HG02981 (cell line): ENCODE measurements at regions not wholly inside any gene's neighbourhood (a gene's known extent, or its start where the extent isn't known, plus 50 kb on each side); places are given as distances from the start of the nearest gene placed in this dataset.

Source experiments
- ATAC-seq: cut with Tn5 transposase; IDR thresholded peaks from one replicate; pipeline ENCODE4 v1.9.1; 2021; ENCODE audit warnings: mild to moderate bottlenecking, moderate library complexity; ENCODE audit not compliant: unreplicated experiment

- no peak for ATAC-seq
These were observed 262.6 kb downstream of the BUD13 start for GRCh38 chr11:116510166-116510565.

DNA sequence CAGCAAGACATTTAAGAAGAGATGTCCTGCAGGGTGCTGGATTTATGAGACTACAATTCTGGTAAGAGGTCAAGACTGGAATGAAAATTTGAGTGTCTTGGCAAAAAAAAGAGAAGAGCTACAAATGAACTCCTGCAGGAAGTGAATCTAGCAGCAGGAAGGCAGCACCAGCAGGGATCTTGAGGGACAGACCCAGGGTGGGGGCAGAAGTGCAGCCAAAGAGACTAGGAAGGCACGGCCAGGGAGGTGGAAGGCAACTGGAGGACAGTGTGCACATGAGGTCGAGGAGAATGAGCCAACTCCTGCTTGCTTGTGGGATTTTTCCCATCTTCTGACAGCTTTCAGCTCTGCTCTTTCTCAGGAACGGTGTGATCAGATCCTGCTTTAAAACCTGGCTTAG, 263.2 kb downstream of the BUD13 start:
- ATAC-seq = no peak

DNA sequence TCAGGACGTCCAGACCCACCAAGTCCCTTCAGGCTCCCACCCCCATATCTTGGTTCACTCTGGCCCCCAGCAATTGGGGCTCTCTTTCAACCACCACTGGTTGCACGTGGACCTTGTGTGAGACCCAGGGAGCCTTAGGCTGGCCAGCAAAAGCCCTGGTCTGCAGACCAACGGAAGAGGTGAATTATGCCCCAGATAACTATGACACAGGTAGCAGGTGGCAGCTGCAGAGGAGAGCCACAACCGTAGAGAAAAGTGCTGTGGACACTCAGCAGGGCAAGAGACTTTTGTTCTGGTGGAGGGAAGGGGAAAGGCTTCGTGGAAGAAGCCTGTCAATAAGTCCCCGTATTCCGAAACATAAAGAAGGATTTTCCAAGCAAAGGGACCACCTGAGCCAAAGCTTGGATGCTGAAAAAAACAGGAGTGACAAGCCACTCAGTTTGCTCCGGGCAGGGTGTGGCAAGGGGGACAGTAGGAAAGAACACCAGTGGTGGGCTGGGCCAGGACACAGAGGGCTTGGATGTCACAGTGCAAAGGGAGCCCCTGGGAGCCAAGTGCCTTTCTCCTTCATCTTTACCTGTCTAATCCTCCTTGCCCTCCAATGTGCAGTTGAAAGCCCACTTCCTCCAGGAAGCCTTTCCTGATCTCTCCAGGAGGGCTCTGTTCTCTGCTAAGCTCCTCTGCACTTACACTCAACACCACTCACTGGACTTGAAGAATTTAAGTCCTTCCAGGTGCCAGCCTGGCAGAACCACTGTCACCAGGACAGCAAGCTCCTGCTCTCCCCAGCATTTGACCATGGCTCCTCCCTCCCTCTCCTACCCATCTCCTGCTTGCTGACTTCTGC, 264.7 kb downstream of the BUD13 start:
- no peak for ATAC-seq

DNA sequence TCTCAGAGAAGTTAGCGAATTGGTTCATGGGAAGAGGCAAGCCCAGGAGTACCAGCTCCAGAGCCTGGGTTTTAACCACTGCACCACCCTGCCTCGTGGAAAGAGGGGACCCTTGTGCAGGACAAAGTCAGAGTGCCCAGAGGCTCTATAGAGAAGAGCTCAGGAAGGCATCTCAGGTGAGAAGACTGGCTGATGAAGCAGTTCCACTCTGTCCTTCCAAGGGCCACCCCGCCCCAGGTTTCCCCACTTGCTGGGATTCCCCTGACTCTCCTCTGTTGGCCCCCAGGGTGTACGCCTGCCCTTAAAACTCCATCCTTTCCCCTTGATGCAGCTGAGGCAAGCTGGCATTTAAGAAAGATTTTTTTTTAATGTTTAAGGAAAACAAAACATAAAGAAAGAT, 265.8 kb downstream of the BUD13 start:
- no peak for ATAC-seq

- ATAC-seq = no peak
These were observed 266.4 kb downstream of the BUD13 start for GRCh38 chr11:116506263-116506825.

DNA sequence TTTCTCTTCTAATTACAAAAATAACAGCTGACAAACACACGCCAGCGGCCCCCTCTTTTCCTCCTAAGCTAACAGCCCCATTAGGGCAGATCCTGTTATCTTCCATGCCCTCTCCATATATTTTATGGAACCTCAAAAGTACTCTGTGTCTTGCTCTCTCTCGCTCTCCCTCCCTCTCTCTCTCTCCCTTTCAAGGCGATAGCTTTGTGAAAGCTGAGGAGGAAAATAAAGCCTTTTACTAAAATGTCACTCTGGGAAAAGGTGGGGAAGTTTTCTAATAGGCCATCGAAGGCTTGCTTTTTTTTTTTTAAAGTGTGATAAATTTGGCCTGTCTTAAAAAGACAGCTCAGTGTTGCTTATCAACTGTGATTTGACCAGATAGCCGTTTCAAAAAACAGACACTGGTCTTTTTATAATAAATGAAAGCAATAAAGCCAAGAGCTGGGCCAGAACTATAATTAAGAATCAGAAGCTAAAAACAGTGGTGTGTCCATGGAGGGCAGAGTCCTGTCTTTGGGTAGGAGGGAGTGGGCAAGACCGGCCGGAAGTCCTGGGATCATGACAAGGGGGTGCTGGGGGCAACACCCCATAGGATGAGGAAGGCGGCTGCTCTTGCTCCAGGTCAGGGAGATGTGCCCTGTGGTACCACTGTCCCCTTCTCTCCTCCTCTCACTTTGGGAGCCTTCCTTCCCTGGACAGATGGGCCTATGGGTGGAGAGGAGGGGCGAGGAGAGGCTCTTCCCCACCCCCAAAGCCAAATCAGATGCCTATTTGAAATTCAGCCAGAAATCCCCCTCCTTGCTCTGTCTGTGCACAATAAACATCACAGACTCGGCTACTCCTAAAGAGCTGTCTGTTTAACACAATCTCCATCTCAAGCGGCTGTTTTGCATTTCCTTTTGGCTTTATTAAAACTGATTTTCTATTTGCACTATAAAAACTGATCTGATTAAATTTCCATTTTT, 267.2 kb downstream of the BUD13 start:
- no peak for ATAC-seq

DNA sequence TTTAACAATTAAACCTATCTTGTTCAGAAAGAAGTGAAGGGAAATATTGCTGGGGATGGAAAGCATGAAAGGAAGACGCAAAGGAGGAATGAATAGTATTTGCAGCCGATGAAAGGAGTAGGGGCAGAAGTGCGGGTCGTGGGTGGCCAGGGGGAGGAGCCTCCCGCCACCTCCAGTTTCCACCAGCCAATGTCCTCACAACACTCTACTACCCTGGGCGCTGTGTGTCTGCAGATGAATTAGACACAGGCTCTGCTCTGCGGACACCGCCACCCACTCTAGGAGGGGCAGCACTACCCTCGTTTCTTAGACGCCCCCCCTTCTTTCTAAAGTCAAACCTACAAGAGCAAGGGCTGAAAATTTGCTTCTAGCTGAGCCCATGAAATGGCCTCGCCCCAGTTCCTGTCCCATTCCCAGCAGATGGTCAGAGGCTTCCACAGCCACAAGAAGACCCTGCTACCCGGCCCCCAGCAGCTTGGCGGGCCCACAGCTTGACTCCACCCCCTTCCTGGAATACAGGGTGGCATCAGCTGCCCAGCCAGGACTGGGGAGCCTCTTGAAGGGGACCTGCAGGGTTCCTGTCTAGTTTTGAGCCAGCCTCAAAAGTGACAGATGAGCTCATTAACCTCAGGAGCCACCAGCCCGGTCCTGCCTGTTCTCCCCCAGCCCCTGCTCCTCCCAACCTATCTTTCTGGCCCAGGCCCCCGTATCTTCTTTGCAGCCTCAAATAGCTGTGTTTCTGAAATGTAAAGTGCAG, 268.1 kb downstream of the BUD13 start:
- ATAC-seq = no peak

DNA sequence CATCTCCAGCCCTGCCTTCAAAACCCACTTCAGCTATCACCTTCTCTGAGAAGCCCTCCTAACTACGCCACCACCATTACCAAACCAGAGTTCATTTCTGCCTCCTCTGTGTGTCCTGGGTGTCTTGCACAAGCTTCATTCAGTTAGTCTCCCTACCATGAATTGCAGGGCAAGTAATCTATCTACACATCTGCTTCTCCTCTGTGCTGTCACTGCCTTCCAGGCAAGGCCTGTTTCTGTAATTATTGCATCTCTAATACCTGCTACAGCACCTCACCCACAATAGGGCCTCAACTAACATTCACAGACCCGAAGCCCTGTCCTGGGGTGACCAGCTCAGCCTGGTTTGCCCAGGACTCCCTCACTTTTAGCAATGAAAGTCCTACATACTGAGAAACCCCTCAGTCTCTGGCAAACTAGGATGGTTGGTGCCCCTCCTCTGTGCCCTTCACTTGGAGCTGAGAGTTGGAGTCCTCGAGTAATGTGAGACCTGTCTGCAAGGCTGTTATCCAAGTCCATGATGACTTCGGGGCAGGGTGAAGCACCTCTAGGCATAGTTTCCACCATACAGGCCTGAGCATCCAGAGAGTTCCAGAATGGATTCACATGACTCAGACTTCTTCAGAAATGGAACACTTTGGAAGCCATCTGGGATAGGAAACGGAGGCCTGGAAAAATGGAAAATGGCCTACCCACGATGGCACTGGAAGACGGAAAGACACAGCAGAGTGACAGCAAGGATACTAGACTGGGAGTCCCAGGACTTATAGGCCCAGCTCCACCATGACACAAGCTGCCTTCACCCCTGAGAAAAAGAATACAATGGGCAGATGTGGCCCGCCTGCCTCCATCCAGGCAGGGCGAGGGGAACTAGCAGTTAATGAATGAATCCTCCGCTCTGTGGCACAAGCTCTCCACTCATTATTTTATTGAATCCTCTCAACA, 269.3 kb downstream of the BUD13 start:
- no peak for ATAC-seq

- ATAC-seq = no peak
These were observed 270.1 kb downstream of the BUD13 start for GRCh38 chr11:116502641-116503061.

DNA sequence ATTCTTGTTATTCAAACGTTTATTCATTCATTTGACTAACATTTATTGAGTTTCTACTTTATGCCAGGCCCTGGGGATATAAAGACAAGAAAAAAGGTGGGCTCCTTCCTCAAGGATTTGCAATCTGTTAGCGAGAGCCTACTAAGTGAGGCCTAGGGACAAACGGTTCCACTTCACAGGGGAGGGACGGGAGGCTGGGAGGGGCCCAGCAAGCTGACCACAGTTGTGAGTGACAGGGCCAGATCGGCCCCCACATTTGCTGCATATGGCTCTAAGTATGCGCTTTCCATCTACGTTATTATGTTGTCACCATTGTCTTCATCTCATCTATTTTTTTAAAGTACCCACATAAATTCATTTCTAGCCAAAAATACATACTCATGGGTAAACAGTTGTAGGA, 271.1 kb downstream of the BUD13 start:
- ATAC-seq = no peak

DNA sequence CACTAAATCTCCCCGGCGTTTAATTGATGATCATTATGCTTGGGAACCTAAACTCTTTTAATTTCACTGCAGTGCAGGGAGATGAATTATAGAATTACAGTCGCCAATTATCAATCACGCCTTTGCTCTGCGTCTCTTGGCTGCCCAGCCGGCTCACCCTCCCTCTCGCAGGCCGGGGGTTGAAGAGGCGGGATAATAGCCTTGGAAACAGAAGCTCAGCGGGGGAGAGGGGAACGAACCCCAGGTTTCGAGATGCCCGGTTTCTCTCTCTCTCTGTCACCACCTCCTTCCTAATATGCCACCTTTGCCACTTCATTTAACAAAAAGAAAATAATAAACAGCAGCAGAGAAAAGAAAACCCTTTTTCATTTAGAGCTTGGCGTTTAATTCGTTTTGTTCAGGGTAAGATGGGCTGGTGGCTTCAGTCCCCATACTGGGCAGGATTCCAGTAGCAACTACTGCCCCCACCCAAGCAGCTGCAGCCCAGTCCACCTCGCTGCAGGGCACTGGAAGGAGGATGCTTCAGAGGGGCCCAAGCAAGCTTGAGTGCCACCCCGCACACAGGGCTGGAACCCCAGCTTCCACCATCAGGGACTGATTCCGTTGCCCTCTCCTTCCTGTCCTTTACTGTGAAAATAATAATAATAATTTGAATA, 271.7 kb downstream of the BUD13 start:
- ATAC-seq = no peak

GRCh38 chr11:116500026-116500946, 272.5 kb downstream of the BUD13 start:
- no peak for ATAC-seq

DNA sequence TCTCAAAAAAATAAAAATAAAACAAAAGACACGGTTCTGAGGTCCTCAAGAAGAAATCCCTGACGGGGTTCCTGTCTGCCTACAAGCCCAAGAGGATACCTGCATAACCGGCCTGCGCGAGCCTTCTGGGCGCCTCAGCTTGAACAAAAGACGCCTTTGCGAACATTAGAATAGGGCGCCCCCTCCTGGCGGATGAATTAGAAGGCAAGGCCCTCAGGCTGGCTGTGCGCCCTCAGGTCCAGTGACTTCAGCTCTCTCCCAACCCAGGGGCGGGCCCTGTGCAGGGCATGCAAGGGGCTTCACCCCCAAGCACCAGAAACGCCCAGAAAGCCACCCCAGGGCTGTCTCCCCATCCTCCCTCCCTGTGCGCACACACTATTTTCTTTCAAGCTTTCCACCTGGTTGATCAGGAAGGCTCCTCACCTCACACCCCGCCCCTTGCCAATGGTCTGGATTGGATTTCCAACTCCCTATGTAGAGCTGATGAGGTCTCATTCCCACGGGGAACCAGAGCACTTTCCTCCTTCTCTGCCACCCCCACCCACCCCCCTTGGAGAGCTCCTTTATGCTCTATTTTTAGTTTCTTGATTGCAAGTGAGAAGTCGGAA, 273.3 kb downstream of the BUD13 start:
- ATAC-seq = no peak

DNA sequence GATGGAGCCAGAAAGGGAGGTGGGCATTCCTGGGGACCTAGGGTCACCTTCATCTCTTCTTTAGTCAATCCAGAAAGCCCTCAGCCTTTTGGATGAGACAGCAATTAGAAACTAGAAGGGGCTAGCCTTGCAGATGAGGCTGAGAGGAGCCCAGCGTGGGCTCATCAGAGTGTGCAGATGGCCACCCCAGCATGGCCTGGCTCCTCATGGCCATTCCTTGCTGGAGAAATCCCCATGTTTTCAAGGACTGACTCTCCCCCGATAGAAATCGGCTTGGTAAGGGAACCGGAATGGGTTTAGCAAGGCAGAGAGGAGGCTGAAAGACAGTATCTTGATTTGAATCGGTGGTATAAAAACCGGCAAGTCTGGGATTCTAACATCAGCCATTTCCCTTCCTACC, 274.6 kb downstream of the BUD13 start:
- no peak for ATAC-seq

DNA sequence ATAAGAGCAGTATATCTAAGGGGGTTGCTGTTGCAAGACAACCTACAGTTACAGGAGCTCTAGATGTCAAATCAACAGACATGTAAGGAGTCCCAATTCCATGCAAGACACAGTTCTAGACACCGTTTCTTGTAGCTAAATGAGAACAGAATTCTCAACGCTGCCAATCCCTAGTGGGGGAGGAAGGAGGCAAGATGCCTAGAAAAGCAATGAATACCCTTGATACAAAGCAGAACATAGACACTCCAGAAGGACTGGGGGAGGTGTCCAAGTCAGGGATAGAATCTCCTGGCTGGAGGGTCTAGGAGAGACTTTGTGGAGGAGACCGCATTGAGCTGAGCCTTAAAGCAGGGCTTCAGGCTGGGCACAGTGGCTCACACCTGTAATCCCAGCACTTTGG, 280.2 kb downstream of the BUD13 start:
- no peak for ATAC-seq

DNA sequence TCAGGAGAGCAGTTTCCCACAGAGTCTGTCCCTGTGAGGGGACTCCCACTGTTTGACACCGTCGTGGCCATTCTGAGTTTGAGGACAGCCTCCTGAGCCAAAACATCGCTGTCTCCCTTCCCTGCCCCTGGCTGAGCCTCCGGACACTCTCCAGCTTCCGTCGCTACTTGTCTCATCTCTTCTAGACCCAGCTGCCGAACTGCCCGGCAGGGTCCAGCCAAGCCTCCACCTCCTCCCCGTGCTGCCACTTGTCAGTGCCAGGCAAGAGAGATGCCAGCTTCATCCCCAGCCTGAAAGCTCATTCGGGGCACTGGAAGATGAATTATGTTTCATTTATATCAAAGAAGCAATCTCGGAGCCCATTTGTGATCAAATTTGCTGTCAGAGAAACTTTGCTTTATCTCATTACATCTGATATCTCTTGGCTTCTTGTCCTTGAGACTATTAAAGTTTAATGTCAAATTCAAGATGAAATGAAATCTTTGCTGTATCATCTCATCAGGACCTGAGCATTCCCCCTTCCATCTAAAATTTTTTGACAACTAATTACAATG, 283.9 kb downstream of the BUD13 start:
- ATAC-seq = no peak

- ATAC-seq = no peak
These were observed 287.4 kb downstream of the BUD13 start for GRCh38 chr11:116485425-116485824.
